MM.1S (cell line): ENCODE measurements at regions not wholly inside any gene's neighbourhood (a gene's known extent, or its start where the extent isn't known, plus 50 kb on each side); places are given as distances from the start of the nearest gene placed in this dataset.

Experiments used
- EZH2 ChIP-seq: fragments of 300-600 bp; sonication (generic); optimal IDR thresholded peaks from 2 replicates; pipeline ENCODE3; 2017; ENCODE audit warnings: low read depth, mild to moderate bottlenecking, antibody characterized with exemption, low read length, mixed read lengths
- EZH2phosphoT487 ChIP-seq: fragments of 300-600 bp; sonication (generic); IDR thresholded peaks from 2 replicates; pipeline ENCODE4 v1.6.1; 2018; ENCODE audit warnings: antibody characterized with exemption, low read length
- TF ChIP-seq, protein P1 (sequence below): fragments of 300-600 bp; sonication (generic); IDR thresholded peaks from 2 replicates; pipeline ENCODE4 v1.5.1; 2016; ENCODE audit warnings: antibody characterized with exemption, low read length, mixed read lengths

DNA sequence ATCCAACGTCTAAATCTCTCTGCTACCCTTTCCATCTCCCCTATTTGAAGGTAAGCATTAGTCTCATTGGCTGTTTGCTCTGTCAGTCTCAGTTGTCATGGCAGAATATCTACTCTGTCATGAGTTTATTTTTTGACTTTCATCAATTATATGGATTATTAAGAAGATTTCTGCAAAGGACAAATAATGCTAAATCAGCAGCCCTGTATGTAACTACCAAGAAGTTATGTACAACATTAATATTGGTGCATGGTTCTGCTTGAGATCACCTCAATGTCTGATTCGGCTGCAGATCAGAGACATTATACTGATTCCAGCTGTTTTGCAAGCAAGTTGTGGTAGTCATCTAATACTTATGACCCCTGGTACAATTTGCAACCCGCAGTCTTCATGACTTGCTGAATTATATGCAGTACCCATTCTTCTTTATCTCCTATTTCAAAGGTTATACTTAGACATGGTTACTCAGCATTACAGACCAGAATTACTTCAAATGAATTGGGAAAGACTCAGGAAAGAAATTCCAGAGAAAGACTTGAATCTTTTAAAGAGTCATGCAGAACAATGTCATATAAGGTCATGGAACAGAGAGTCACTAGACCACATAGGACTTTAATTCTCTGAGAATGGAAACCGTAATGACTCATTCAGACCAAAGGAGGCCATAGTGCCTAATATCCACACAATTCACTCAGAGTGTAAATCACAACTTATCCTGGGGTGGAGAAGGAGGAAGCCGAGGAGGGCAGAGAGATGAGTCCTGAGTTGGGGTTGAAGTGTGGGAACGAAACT, 201.4 kb downstream of the IBTK start:
- TF ChIP-seq, protein P1, sequence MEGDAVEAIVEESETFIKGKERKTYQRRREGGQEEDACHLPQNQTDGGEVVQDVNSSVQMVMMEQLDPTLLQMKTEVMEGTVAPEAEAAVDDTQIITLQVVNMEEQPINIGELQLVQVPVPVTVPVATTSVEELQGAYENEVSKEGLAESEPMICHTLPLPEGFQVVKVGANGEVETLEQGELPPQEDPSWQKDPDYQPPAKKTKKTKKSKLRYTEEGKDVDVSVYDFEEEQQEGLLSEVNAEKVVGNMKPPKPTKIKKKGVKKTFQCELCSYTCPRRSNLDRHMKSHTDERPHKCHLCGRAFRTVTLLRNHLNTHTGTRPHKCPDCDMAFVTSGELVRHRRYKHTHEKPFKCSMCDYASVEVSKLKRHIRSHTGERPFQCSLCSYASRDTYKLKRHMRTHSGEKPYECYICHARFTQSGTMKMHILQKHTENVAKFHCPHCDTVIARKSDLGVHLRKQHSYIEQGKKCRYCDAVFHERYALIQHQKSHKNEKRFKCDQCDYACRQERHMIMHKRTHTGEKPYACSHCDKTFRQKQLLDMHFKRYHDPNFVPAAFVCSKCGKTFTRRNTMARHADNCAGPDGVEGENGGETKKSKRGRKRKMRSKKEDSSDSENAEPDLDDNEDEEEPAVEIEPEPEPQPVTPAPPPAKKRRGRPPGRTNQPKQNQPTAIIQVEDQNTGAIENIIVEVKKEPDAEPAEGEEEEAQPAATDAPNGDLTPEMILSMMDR: no peak
- TF ChIP-seq EZH2phosphoT487 (no peak), EZH2 (no peak)
